Endothelial cell of umbilical vein (primary cell): ENCODE measurements at regions not wholly inside any gene's neighbourhood (a gene's known extent, or its start where the extent isn't known, plus 50 kb on each side); places are given as distances from the start of the nearest gene placed in this dataset.

Experiments
- BruUV-seq: library from RNA; stranded (reverse); fragments of 400-500 nt; replicated peaks from 2 replicates; lab custom pipeline; 2021; lab: Mats Ljungman, UMichigan
- CTCF ChIA-PET: fragments of 300-600, 350-600 bp; sonication (Branson Sonifier 250); formaldehyde crosslinking; loops from one replicate; lab custom pipeline; 2021; ENCODE audit warnings: antibody characterized with exemption, inconsistent platforms; lab: Charles Lee
- POLR2A ChIA-PET: fragments of 300-600, 350-600 bp; sonication (Branson Sonifier 250); formaldehyde crosslinking; loops from one replicate; lab custom pipeline; 2021; ENCODE audit warnings: antibody characterized with exemption, inconsistent platforms; lab: Charles Lee
- DNase-seq: peaks from one replicate; pipeline ENCODE4 v3.0.0-alpha.2; 2011; ENCODE audit warnings: low read depth, low spot score
- FAIRE-seq: peaks from 2 replicates; lab custom pipeline; 2011; peaks lifted over from hg19 to GRCh38; lab: Jason Lieb, UNC
- H2AFZ ChIP-seq: 2 replicates; pipeline ENCODE4 v1.6.0; 2012; ENCODE audit warnings: low read depth, low read length, control low read depth, inconsistent platforms
- H3K27ac ChIP-seq: 2 replicates; pipeline ENCODE4 v1.5.1; 2011; ENCODE audit warnings: low read depth, mild to moderate bottlenecking, control low read depth, low read length, moderate library complexity; ENCODE audit not compliant: insufficient read depth
- H3K27me3 ChIP-seq, 2 experiments: 2 replicates each; pipeline versions ENCODE4 v1.6.0 to v1.6.1; 2011; ENCODE audit warnings: low read length in 2 of 2, mixed read lengths in 1 of 2; ENCODE audit not compliant: control insufficient read depth in 2 of 2, insufficient read depth in 2 of 2
- H3K36me3 ChIP-seq, 2 experiments: 2 replicates in 1 of 2; 3 replicates in 1 of 2; pipeline ENCODE4 v1.5.1; 2011; ENCODE audit warnings: low read length in 2 of 2, mild to moderate bottlenecking in 1 of 2, moderate library complexity in 1 of 2; ENCODE audit not compliant: control insufficient read depth in 2 of 2, insufficient read depth in 2 of 2; ENCODE audit errors: extremely low read depth in 1 of 2
- H3K4me1 ChIP-seq: 3 replicates; pipeline ENCODE4 v1.5.1; 2011; ENCODE audit warnings: mild to moderate bottlenecking, low read length; ENCODE audit not compliant: control insufficient read depth, insufficient read depth; ENCODE audit errors: extremely low read depth
- H3K4me2 ChIP-seq: 2 replicates; pipeline ENCODE4 v1.6.1; 2011; ENCODE audit warnings: low read length, control low read depth, mixed read lengths; ENCODE audit not compliant: insufficient read depth
- H3K4me3 ChIP-seq, 3 experiments: fragments of 200-600 bp in 1 of 3; sonication (generic), shearing (Covaris generic) in 1 of 3; replicated peaks in 1 of 3; 2 replicates each; pipeline ENCODE4 v1.5.1; 2011 to 2016; ENCODE audit warnings: control low read depth in 3 of 3, low read length in 3 of 3, mild to moderate bottlenecking in 2 of 3, inconsistent platforms in 1 of 3, low read depth in 1 of 3, moderate library complexity in 1 of 3; ENCODE audit not compliant: insufficient read depth in 1 of 3
- H3K79me2 ChIP-seq: 2 replicates; pipeline ENCODE4 v1.6.0; 2012; ENCODE audit warnings: low read length, inconsistent platforms; ENCODE audit not compliant: control insufficient read depth, insufficient read depth
- H3K9ac ChIP-seq: replicated peaks from 2 replicates; pipeline ENCODE3; 2011; ENCODE audit warnings: low read length, control low read depth; ENCODE audit not compliant: insufficient read depth; ENCODE audit errors: extremely low read depth
- H3K9me1 ChIP-seq: replicated peaks from 3 replicates; pipeline ENCODE4 v1.6.0; 2011; ENCODE audit warnings: mild to moderate bottlenecking, low read length; ENCODE audit not compliant: control insufficient read depth, insufficient read depth; ENCODE audit errors: extremely low read depth
- H3K9me3 ChIP-seq: replicated peaks from 2 replicates; pipeline ENCODE4 v1.5.1; 2012; ENCODE audit warnings: low read length, inconsistent platforms; ENCODE audit not compliant: control insufficient read depth, insufficient read depth
- H4K20me1 ChIP-seq: replicated peaks from 2 replicates; pipeline ENCODE3; 2011; ENCODE audit warnings: mild to moderate bottlenecking, low read length; ENCODE audit not compliant: control insufficient read depth, insufficient read depth; ENCODE audit errors: extremely low read depth
- EZH2 ChIP-seq: IDR thresholded peaks from 2 replicates; pipeline ENCODE4 v1.6.1; 2012; ENCODE audit warnings: borderline replicate concordance, low read depth, mild to moderate bottlenecking, moderate library complexity, low read length, inconsistent platforms; ENCODE audit not compliant: severe bottlenecking
- FOS ChIP-seq: IDR thresholded peaks from 2 replicates; pipeline ENCODE4 v1.6.1; 2011; ENCODE audit warnings: mild to moderate bottlenecking, low read length, moderate library complexity, borderline replicate concordance; ENCODE audit not compliant: insufficient read depth
- GATA2 ChIP-seq: IDR thresholded peaks from 2 replicates; pipeline ENCODE4 v1.7.0; 2011; ENCODE audit warnings: low read depth, mild to moderate bottlenecking, moderate library complexity, mixed read lengths, low read length; ENCODE audit not compliant: insufficient read length, insufficient read depth
- JUN ChIP-seq: IDR thresholded peaks from 2 replicates; pipeline ENCODE4 v1.6.1; 2011; ENCODE audit warnings: borderline replicate concordance, low read depth; ENCODE audit not compliant: insufficient read length, insufficient read depth
- MYC ChIP-seq: IDR thresholded peaks from one replicate; pipeline ENCODE4 v1.6.1; 2011; ENCODE audit warnings: mild to moderate bottlenecking, low read depth, low read length
- POLR2A ChIP-seq: IDR thresholded peaks from 2 replicates; pipeline ENCODE4 v1.6.1; 2012; ENCODE audit warnings: low read depth, mild to moderate bottlenecking, control low read depth, low read length
- POLR2AphosphoS5 ChIP-seq: IDR thresholded peaks from 2 replicates; pipeline ENCODE4 v1.6.1; 2012; ENCODE audit warnings: low read depth, mild to moderate bottlenecking, control low read depth, low read length, moderate library complexity; ENCODE audit not compliant: insufficient read depth
- dilution Hi-C: fragments of 300-500 bp; cut with MboI; formaldehyde crosslinking; loops from one replicate; pipeline ENCODE4 v1.15.0; 2019; ENCODE audit warnings: low sequenced_read_pairs; ENCODE audit not compliant: extremely low pct_ligation_motif_present
- intact Hi-C: fragments of 100-400 bp; cut with micrococcal nuclease; formaldehyde crosslinking; loops from one replicate; pipeline ENCODE4 v1.10.0; 2022
- TF ChIP-seq, protein P1 (sequence below): IDR thresholded peaks from 2 replicates; pipeline ENCODE4 v1.6.1; 2011; ENCODE audit not compliant: insufficient read depth, insufficient read length
- TF ChIP-seq, protein P2 (sequence below), 2 donors: IDR thresholded peaks; 1 replicate in 1 of 2; 2 replicates in 1 of 2; pipeline ENCODE4 v1.5.1; 2011; ENCODE audit warnings: low read length in 2 of 2, mild to moderate bottlenecking in 2 of 2, moderate library complexity in 2 of 2, control low read depth in 1 of 2, inconsistent platforms in 1 of 2, low read depth in 1 of 2; ENCODE audit not compliant: insufficient read depth in 1 of 2; ENCODE audit errors: extremely low read depth in 1 of 2

DNA sequence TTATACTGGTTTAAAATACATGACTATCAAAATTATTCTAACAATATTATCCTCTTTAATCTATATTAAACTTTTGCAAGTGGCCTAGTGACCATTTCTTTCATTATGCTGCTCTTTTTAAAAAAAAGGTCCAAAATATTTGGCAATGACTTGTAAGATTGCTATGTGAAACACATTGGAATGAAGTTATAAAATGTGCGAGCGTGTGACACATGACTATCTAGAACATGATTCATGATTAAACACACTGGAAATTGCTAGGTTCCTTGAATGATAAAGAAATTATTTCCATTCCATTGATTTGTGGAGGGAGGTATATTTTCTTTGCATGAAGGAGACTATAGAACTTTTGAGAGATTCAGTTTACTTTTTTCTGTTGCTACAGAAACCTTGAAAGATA lies 739.1 kb downstream of the DIAPH3 start:
- H3K9me1 ChIP-seq = no peaks in the 10 kb centered on the region
- TF ChIP-seq, protein P1, sequence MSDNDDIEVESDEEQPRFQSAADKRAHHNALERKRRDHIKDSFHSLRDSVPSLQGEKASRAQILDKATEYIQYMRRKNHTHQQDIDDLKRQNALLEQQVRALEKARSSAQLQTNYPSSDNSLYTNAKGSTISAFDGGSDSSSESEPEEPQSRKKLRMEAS = no peak
- no peak for TF ChIP-seq JUN
- TF ChIP-seq GATA2 = no peak
- no peak for TF ChIP-seq EZH2
- TF ChIP-seq MYC = no peak
- no peak for TF ChIP-seq POLR2AphosphoS5
- no peak for TF ChIP-seq POLR2A
- no peak for TF ChIP-seq FOS
- TF ChIP-seq, protein P2, sequence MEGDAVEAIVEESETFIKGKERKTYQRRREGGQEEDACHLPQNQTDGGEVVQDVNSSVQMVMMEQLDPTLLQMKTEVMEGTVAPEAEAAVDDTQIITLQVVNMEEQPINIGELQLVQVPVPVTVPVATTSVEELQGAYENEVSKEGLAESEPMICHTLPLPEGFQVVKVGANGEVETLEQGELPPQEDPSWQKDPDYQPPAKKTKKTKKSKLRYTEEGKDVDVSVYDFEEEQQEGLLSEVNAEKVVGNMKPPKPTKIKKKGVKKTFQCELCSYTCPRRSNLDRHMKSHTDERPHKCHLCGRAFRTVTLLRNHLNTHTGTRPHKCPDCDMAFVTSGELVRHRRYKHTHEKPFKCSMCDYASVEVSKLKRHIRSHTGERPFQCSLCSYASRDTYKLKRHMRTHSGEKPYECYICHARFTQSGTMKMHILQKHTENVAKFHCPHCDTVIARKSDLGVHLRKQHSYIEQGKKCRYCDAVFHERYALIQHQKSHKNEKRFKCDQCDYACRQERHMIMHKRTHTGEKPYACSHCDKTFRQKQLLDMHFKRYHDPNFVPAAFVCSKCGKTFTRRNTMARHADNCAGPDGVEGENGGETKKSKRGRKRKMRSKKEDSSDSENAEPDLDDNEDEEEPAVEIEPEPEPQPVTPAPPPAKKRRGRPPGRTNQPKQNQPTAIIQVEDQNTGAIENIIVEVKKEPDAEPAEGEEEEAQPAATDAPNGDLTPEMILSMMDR (IDR thresholded peaks at IDR 0.05; ENCODE audit: extremely low read depth in 1 of 2, insufficient read depth in 1 of 2, low read depth in 1 of 2, low read length in 2 of 2) = no peak
- H2AFZ ChIP-seq = no peak overlapping the region
- no peak overlapping the region for H3K9ac ChIP-seq
- no peak overlapping the region for H3K4me2 ChIP-seq
- H3K9me3 ChIP-seq = no peaks in the 10 kb centered on the region
- DNase-seq (no peak), FAIRE-seq (no peak)
- no peaks in the 10 kb centered on the region for H3K36me3 ChIP-seq
- no peak overlapping the region for H3K27ac ChIP-seq
- no TSS peak for BruUV-seq
- no peaks in the 10 kb centered on the region for H3K79me2 ChIP-seq
- H3K4me1 ChIP-seq = no peaks in the 10 kb centered on the region
- POLR2A ChIA-PET = no interaction called here
- H3K4me3 ChIP-seq = no peak overlapping the region
- no peaks in the 10 kb centered on the region for H4K20me1 ChIP-seq
- peaks cover 0 to 1% of the 10 kb centered on the region in 2 experiments for H3K27me3 ChIP-seq
- intact Hi-C loops (no loop called here), dilution Hi-C loops (no loop called here)
- CTCF ChIA-PET = interaction anchor here (1.4 kb wide), 1 partner anchor 13 kb away, joined by 4 read pairs; no protein-coding TSS in a partner anchor
